ENCODE measurements at regions not wholly inside any gene's neighbourhood (a gene's known extent, or its start where the extent isn't known, plus 50 kb on each side); places are given as distances from the start of the nearest gene placed in this dataset.

DNA sequence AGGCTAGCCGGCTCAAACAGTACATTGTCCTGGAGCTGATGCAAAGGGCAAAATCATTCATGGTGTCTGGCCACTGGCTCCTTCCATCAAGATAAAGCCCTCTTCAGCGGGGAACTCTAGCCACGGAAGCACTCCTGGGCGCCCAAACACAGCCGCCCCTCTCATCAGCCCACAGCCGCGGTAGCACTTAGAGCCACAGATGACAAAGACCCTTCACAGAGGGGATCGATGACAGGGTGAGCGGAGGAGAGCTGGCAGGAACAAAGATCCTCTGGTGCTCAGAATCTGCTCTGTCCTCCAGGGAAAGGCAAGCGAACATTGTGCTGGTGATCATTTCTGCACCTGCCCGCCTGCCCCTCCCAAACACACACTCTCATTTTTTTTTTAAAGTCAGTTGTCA lies 222.2 kb upstream of the NRP1 start:
- Mint-ChIP-seq H3K27me3 (ENCODE audit: unreplicated experiment) (peaks cover 56% of the 10 kb centered on the region), H3K4me3 (ENCODE audit: unreplicated experiment) (no peak overlapping the region), H3K4me1 (ENCODE audit: unreplicated experiment) (peaks cover 8% of the 10 kb centered on the region), H3K36me3 (ENCODE audit: unreplicated experiment) (no peaks in the 10 kb centered on the region), H3K9me3 (ENCODE audit: unreplicated experiment) (no peaks in the 10 kb centered on the region), H3K27ac (ENCODE audit: unreplicated experiment) (no peak overlapping the region)
- no peak for DNase-seq (ENCODE audit: extremely low spot score, unreplicated experiment)
- TF ChIP-seq, protein P1, sequence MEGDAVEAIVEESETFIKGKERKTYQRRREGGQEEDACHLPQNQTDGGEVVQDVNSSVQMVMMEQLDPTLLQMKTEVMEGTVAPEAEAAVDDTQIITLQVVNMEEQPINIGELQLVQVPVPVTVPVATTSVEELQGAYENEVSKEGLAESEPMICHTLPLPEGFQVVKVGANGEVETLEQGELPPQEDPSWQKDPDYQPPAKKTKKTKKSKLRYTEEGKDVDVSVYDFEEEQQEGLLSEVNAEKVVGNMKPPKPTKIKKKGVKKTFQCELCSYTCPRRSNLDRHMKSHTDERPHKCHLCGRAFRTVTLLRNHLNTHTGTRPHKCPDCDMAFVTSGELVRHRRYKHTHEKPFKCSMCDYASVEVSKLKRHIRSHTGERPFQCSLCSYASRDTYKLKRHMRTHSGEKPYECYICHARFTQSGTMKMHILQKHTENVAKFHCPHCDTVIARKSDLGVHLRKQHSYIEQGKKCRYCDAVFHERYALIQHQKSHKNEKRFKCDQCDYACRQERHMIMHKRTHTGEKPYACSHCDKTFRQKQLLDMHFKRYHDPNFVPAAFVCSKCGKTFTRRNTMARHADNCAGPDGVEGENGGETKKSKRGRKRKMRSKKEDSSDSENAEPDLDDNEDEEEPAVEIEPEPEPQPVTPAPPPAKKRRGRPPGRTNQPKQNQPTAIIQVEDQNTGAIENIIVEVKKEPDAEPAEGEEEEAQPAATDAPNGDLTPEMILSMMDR (IDR thresholded peaks at IDR 0.05): no peak

DNA sequence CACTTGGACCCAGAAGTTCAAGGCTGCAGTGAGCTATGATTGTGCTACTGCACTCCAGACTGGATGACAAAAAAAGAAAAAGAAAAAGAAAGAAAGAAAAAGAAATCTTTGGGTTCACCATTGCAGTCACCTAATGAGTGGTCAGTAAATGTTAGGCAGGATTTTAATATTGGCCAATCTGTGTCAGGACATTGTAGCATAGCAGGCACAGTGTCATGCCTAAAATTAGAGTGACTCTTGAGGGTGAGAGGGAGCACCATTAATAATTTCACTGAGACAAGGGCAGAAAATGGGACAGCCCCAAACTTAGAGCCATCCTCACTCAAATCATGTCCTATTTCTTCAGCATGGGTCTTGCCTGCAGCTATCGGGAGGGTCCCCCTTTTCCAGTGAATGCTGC lies 221.6 kb upstream of the NRP1 start:
- peaks cover 8% of the 10 kb centered on the region for H3K4me1 Mint-ChIP-seq (ENCODE audit: unreplicated experiment)
- no peaks in the 10 kb centered on the region for H3K9me3 Mint-ChIP-seq (ENCODE audit: unreplicated experiment)
- H3K4me3 Mint-ChIP-seq (ENCODE audit: unreplicated experiment): no peak overlapping the region
- peaks cover 61% of the 10 kb centered on the region for H3K27me3 Mint-ChIP-seq (ENCODE audit: unreplicated experiment)
- H3K36me3 Mint-ChIP-seq (ENCODE audit: unreplicated experiment): no peaks in the 10 kb centered on the region
- no peak overlapping the region for H3K27ac Mint-ChIP-seq (ENCODE audit: unreplicated experiment)
- no peak for DNase-seq (ENCODE audit: extremely low spot score, unreplicated experiment)
- TF ChIP-seq, protein P1 (IDR thresholded peaks at IDR 0.05): no peak

DNA sequence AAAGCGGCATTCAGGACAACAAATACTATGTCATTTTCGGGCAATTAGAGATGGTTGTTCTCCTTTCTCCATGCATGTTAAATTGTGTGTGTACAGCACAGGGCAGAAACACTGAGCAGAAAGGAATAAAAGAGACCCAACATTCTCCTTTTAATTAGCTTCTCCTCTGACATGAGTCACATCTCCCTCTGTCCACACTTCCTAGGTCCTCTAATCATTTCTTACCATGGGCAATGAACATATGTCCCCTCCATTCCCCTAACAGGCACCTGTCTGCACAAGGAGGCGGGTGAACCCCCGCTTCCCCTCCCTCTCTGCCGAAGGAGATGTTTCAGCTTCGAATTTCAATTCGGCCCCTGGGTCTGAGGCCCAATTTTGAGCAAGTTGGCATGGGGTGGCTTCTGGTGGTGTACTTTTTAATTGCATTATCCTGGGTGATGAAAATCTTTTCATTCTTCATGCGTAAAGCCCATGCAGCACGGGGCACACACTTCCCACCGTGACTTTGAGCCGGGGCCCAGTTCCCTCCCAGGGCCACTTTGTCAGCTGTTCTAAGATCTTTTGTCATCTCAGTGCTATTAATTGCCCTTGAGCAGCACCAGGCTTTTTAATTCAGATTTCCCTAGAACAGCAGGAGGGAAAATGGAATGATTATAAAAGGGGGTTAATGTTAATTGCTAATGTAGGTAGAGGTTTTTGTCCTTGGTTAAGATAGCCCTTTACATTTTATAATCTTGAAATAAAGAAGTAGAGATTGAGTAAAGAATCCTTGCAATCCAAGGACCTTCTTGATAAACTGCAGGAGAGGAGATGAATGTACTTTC lies 219.5 kb upstream of the NRP1 start:
- no peak overlapping the region for H3K4me3 Mint-ChIP-seq (ENCODE audit: unreplicated experiment)
- no peaks in the 10 kb centered on the region for H3K36me3 Mint-ChIP-seq (ENCODE audit: unreplicated experiment)

DNA sequence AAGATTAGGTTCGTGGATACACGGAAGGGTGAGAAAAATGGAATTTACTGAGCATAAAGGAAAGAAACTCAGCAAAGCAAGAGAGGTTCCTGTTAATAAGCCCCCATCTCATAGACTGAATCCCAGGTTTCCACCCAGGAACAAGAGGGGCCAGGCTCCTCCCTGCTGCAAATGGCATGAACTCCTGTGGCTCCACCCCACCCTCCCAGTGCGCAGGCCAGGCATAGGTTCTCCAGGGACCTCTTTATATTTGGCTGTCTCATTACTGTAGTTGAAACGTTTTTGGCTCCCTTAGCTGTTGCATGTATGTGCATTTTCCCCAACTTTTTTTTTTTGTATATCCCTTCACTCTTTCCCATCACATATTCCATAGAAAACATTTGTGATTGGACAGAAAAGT lies 217.8 kb upstream of the NRP1 start:
- H3K27ac Mint-ChIP-seq (ENCODE audit: unreplicated experiment): no peak overlapping the region
- H3K9me3 Mint-ChIP-seq (ENCODE audit: unreplicated experiment): no peaks in the 10 kb centered on the region
- no peak overlapping the region for H3K4me3 Mint-ChIP-seq (ENCODE audit: unreplicated experiment)
- TF ChIP-seq, protein P1 (IDR thresholded peaks at IDR 0.05): no peak
- H3K36me3 Mint-ChIP-seq (ENCODE audit: unreplicated experiment): no peaks in the 10 kb centered on the region
- no peak for DNase-seq (ENCODE audit: extremely low spot score, unreplicated experiment)
- peaks cover 8% of the 10 kb centered on the region for H3K4me1 Mint-ChIP-seq (ENCODE audit: unreplicated experiment)
- peaks cover 62% of the 10 kb centered on the region for H3K27me3 Mint-ChIP-seq (ENCODE audit: unreplicated experiment)

More for the DNA sequence above, 219.5 kb upstream of the NRP1 start:
- Mint-ChIP-seq H3K27ac (ENCODE audit: unreplicated experiment) (no peak overlapping the region), H3K4me1 (ENCODE audit: unreplicated experiment) (peaks cover 8% of the 10 kb centered on the region), H3K27me3 (ENCODE audit: unreplicated experiment) (peaks cover 68% of the 10 kb centered on the region), H3K9me3 (ENCODE audit: unreplicated experiment) (no peaks in the 10 kb centered on the region)
- DNase-seq (ENCODE audit: extremely low spot score, unreplicated experiment): no peak
- TF ChIP-seq, protein P1 (IDR thresholded peaks at IDR 0.05): no peak

DNA sequence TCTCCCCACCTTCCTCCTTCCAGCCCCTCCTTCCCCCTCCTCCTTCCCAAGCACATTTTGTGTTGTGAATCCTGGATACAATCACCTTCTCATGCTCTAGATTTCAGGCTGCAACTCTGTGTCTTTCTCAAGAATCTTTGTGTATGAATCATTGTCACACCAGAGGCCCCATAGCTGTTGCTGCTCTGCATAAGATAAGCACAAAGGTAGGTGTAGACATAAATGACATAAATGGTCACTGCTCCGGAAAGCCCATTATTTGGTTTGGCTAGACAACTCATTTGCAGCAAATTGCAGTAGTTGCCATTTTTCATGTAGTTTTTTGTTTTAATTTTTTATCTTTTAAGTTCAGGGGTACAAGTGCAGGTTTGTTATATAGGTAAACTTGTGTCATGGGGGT lies 216.3 kb upstream of the NRP1 start:
- Mint-ChIP-seq H3K9me3 (ENCODE audit: unreplicated experiment) (no peaks in the 10 kb centered on the region), H3K4me3 (ENCODE audit: unreplicated experiment) (no peak overlapping the region), H3K27ac (ENCODE audit: unreplicated experiment) (no peak overlapping the region), H3K27me3 (ENCODE audit: unreplicated experiment) (peaks cover 57% of the 10 kb centered on the region), H3K36me3 (ENCODE audit: unreplicated experiment) (no peaks in the 10 kb centered on the region), H3K4me1 (ENCODE audit: unreplicated experiment) (no peaks in the 10 kb centered on the region)
- TF ChIP-seq, protein P1 (IDR thresholded peaks at IDR 0.05): no peak
- DNase-seq (ENCODE audit: extremely low spot score, unreplicated experiment): no peak

Measured in osteocyte (in vitro differentiated cells).